Epithelial cell of esophagus (primary cell): ENCODE measurements at regions not wholly inside any gene's neighbourhood (a gene's known extent, or its start where the extent isn't known, plus 50 kb on each side); places are given as distances from the start of the nearest gene placed in this dataset.
"Not testable (repeated sequence)": the region's sequence is repeated elsewhere in the genome, so short reads cannot be mapped to it uniquely, and the experiment has no call there.

Experiments
- DNase-seq: peaks from one replicate; pipeline ENCODE4 v3.0.0; 2010; ENCODE audit warnings: low read depth
- H3K4me3 ChIP-seq: 2 replicates; pipeline ENCODE4 v1.5.1; 2011; ENCODE audit warnings: mild to moderate bottlenecking, low read length, control low read depth
- TF ChIP-seq, protein P1 (sequence below): IDR thresholded peaks from 2 replicates; pipeline ENCODE4 v1.5.1; 2011; ENCODE audit warnings: low read depth, mild to moderate bottlenecking, low read length, control low read depth, inconsistent platforms; ENCODE audit not compliant: insufficient read depth; ENCODE audit errors: missing control alignments

DNA sequence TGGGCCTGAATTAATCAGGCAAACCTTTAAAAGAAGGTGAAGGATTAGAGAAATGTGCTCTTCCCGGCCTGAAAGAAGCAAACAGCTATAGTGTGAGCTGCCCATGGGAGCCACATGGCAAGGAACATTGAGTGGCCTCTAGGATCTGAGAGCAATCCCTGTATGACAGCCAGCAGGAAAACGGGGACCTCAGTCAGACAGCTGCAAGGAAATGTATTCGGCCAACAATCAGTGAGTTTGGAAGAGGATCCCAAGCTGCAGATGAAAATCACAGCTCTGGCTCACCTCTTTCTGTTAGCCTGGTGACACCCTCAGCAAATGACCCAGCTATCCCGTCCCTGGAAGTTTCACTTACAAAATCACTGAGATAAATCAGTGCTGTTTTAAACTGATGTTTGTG, 309.2 kb downstream of the SH3GL2 start:
- TF ChIP-seq, protein P1, sequence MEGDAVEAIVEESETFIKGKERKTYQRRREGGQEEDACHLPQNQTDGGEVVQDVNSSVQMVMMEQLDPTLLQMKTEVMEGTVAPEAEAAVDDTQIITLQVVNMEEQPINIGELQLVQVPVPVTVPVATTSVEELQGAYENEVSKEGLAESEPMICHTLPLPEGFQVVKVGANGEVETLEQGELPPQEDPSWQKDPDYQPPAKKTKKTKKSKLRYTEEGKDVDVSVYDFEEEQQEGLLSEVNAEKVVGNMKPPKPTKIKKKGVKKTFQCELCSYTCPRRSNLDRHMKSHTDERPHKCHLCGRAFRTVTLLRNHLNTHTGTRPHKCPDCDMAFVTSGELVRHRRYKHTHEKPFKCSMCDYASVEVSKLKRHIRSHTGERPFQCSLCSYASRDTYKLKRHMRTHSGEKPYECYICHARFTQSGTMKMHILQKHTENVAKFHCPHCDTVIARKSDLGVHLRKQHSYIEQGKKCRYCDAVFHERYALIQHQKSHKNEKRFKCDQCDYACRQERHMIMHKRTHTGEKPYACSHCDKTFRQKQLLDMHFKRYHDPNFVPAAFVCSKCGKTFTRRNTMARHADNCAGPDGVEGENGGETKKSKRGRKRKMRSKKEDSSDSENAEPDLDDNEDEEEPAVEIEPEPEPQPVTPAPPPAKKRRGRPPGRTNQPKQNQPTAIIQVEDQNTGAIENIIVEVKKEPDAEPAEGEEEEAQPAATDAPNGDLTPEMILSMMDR = no peak

DNA sequence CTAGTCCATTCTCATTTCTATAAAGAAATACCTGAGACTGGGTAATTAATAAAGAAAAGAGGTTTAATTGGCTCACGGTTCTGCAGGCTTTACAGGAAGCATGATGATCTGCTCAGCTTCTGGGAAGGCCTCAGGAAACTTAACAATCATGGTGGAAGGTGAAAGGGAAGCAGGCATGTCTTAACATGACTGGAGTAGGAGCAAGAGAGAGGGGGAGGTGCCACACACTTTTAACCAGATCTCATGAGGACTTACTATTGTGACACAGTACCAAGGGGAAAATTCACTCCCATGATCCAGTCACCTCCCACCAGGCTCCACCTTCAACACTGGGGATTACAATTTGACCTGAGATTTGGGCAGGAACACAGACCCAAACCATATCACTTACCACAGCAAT, 310.1 kb downstream of the SH3GL2 start:
- H3K4me3 ChIP-seq = not testable (repeated sequence)
- peak; percentile 52 for DNase-seq

More for the DNA sequence above, 309.2 kb downstream of the SH3GL2 start:
- no peak for DNase-seq
- H3K4me3 ChIP-seq = no peak overlapping the region

DNA sequence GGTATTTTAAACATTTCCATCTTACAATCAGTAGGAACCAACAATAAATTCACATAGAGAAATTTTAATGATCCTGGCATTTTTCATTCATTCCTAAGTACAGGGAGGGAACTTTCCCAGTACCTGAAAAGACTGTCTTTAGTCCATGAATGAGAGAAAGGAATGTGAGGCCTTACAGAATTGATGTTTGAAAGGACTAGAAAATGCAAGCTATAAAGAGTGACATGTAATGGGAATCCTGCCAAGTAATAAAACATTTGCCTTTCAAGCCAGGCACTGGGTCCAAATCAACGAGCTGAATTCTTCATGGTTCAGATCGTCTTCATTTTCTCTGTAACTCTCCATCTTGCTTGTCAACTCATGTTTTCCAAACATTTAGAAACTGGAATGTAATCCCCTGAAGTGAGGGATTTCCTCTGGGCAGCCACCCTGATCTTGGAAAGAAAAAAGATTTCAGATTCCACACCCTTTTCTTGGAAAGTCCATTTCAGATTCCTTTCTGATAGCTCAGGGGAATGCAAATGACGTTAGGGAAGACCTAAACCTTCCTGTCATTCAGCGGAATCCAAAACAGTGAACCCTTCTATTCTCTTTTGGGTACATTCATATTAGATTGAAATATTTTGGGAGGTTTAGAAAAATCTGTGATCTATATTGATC, 315.8 kb downstream of the SH3GL2 start:
- no peak overlapping the region for H3K4me3 ChIP-seq
- DNase-seq = no peak
- TF ChIP-seq, protein P1 = no peak

DNA sequence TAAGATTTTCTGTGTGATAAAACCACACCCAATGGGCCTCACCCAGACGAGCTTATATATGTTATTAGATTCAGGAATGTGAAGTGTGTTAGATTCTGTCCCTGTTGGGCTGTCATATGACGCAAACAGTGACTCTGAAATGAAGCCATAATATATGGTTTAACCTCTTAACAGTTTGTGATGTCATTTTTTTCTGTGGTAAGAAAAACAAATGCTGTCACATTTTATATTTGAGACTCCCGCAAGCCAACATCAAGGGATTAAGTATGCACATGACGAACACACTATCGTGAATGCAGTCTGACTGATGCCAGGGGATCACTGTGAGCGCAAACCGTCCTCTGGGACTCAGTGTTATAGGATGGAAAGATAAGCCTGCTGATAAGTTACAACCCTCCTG, 321.7 kb downstream of the SH3GL2 start:
- DNase-seq = no peak
- no peak overlapping the region for H3K4me3 ChIP-seq
- TF ChIP-seq, protein P1 = no peak

DNA sequence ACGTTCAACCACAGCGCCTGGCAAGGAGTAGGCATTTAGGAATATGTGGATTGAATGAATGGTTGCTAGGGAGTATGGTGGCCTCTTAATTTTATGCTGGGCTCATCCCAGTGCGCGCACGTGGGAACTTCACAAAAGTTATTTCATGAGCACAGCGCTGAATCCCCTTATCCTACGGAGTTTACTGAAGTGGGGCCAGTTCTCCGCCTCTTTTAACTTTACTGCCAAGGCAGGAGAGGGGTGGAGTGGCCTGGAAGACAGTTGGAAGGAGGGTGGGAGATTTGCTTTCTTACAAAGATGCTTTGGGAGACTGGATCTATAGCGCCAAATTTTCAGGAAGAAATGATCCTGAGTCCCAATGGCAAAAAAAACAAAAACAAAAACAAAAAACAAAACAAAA, 326.5 kb downstream of the SH3GL2 start:
- no peak for DNase-seq
- H3K4me3 ChIP-seq = no peak overlapping the region

DNA sequence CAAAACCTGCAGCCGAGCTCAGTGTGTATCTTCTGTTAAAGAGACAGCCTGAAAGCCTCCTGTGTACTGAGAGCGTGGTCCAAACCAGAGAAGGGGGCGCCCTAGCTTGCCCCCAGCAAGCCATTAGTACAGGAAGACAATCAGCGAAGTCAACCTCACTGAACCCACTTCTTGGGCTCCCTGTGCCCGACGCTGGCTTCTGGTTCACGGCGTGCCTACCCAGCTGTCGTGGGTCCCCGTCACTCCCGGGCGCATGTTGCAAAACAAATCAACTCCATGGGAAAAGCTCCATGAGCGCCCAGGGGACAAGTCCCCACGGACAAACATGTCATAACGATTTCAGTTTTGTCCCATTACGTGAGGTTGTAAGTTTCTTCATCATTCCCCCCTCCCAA, 326.9 kb downstream of the SH3GL2 start:
- TF ChIP-seq, protein P1 = no peak

More for the DNA sequence above, 326.5 kb downstream of the SH3GL2 start:
- TF ChIP-seq, protein P1 = no peak

DNA sequence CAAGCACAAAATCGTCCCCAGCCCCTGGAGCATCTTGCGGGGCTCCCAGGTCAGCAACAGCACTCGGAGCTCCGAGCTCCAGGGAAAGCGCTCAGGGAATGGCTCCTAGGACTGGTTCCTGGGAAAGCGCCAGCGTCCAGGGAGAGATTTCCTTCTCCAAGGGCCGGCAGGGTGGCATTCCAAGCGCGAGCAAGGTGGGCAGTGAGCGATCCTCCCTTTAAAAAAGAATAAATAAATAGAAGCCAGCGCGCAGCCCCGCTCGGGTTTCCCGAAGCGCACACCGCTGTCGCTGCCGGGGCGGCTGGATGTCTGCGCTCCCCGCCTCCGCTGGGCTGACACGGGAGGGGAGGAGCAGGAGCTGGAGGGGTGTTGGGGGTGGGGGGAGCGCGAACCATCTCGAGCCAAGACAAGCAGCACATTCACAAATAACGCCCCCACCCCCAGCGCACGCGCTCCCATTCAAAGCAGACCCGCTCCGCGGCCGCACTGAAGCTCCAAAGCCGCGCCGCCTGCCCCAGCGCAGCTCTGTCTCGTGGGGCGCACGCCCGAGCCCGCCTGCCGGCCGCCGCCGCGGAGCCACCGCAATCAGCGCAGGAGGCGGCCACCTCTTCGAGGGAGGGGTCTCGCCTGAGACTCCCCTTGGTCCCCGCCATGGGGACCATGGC, 327.4 kb downstream of the SH3GL2 start:
- TF ChIP-seq, protein P1 = no peak
- peak; percentile 4 for DNase-seq
- H3K4me3 ChIP-seq = no peak overlapping the region

More for the DNA sequence above, 326.9 kb downstream of the SH3GL2 start:
- no peak overlapping the region for H3K4me3 ChIP-seq
- peak; percentile 2 for DNase-seq
